CD4-positive, CD25-positive, alpha-beta regulatory T cell (primary cell): ENCODE measurements at regions not wholly inside any gene's neighbourhood (a gene's known extent, or its start where the extent isn't known, plus 50 kb on each side); places are given as distances from the start of the nearest gene placed in this dataset.

Experiments
- ATAC-seq, 2 donors: fragments of 150-1000 bp; cut with Tn5 transposase; one replicate each; pipeline ENCODE4 v1.10.0; 2021; ENCODE audit warnings: low read depth in 2 of 2, moderate number of reproducible peaks in 2 of 2, moderate library complexity in 1 of 2
- DNase-seq, 3 donors: peaks; one replicate each; pipeline versions ENCODE4 v3.0.0 to v3.0.0-alpha.2; 2012 to 2022; ENCODE audit warnings: mixed read lengths in 1 of 3
- H3K27ac ChIP-seq: one replicate; pipeline ENCODE4 v1.7.0; 2013; ENCODE audit warnings: mild to moderate bottlenecking, low read length; ENCODE audit not compliant: insufficient read depth, poor library complexity, severe bottlenecking
- H3K27me3 ChIP-seq: one replicate; pipeline ENCODE4 v1.7.0; 2013; ENCODE audit warnings: low read length; ENCODE audit not compliant: control insufficient read depth, insufficient read depth
- H3K36me3 ChIP-seq: one replicate; pipeline ENCODE4 v1.7.0; 2013; ENCODE audit warnings: mild to moderate bottlenecking, low read length, moderate library complexity; ENCODE audit not compliant: control insufficient read depth, insufficient read depth
- H3K4me1 ChIP-seq: 2 replicates; pipeline ENCODE4 v1.7.0; 2013; ENCODE audit warnings: mild to moderate bottlenecking, low read length; ENCODE audit not compliant: insufficient read depth, control insufficient read depth, poor library complexity, severe bottlenecking
- H3K4me3 ChIP-seq: one replicate; pipeline ENCODE4 v1.7.0; 2013; ENCODE audit warnings: low read depth, mild to moderate bottlenecking, low read length, moderate library complexity
- H3K9me3 ChIP-seq, 2 experiments: 1 replicate in 1 of 2; 2 replicates in 1 of 2; pipeline ENCODE4 v1.7.0; 2013; ENCODE audit warnings: low read length in 2 of 2, mild to moderate bottlenecking in 1 of 2, moderate library complexity in 1 of 2; ENCODE audit not compliant: control insufficient read depth in 2 of 2
- H3K27ac Mint-ChIP-seq, 3 donors: one replicate each; pipeline ENCODE4 v1.8.0; 2020 to 2022; ENCODE audit warnings: mild to moderate bottlenecking in 3 of 3, mixed read lengths in 3 of 3, moderate library complexity in 2 of 3
- H3K27me3 Mint-ChIP-seq: one replicate; pipeline ENCODE4 v1.8.0; 2022; ENCODE audit warnings: mild to moderate bottlenecking, mixed read lengths
- H3K36me3 Mint-ChIP-seq: one replicate; pipeline ENCODE4 v1.8.0; 2020; ENCODE audit warnings: mixed read lengths
- H3K4me1 Mint-ChIP-seq, 4 donors: one replicate each; pipeline ENCODE4 v1.8.0; 2020 to 2022; ENCODE audit warnings: mixed read lengths in 4 of 4, mild to moderate bottlenecking in 1 of 4
- H3K4me3 Mint-ChIP-seq, 4 donors: one replicate each; pipeline ENCODE4 v1.8.0; 2020 to 2022; ENCODE audit warnings: mild to moderate bottlenecking in 4 of 4, mixed read lengths in 4 of 4, moderate library complexity in 3 of 4
- H3K9me3 Mint-ChIP-seq, 7 donors: one replicate each; pipeline ENCODE4 v1.8.0; 2020 to 2022; ENCODE audit warnings: mixed read lengths in 7 of 7, mild to moderate bottlenecking in 3 of 7, moderate library complexity in 2 of 7

DNA sequence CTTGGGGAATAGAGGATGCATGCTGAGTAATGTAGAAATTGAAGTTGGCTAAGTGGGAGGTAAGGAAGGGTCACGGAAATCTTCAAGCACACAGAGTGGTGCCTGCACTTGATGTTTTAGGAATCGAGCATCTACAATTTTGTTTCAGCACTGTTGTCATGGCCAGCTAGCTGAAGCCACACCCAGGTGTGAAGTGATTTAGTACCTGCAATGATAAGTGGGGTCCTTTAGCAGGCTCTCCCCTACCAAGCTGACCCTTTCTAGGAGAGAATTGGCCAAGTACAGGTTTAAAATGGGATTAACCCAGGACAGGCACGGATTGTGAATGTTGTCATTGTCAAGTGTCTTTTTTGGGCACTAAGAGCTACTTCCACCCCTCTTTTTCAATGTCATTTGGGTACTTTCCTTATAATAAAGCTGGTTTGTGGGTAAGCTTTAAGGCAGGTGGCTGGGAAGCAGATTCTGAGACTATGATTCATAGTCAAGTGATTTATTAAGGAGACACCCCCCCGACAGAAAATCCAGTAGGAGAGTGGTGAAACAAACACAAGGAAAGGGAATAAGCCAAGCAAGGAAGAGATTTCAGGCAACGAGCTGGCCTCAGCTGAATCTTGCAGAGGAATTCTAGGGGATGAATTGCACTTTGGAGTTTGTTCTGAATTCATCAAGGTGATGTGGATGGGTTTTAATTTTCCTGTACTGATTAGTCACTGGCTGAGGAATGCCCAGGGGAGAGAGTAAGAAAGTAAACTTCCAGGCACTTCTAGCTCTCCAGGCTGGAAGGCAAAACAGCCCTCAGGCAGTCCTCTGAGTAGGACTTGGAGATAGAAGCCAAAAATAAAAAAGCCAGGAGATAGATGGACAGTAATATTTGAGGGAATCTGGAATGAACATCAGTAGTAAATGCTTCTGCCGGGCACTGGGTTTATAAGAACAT lies 1128.4 kb downstream of the SORCS3 start:
- ATAC-seq: no peak
- H3K27me3 Mint-ChIP-seq: no peaks in the 10 kb centered on the region

GRCh38 chr10:105763611-105764010 lies 1122.5 kb downstream of the SORCS3 start:
- H3K36me3 ChIP-seq: no peaks in the 10 kb centered on the region
- no peaks in the 10 kb centered on the region for H3K4me1 ChIP-seq
- ATAC-seq (no peak), DNase-seq (no peak)
- Mint-ChIP-seq H3K27me3 (no peaks in the 10 kb centered on the region), H3K9me3 (peaks cover 0 to 8% (median 2%) of the 10 kb centered on the region in 7 donors), H3K27ac (no peak overlapping the region), H3K36me3 (no peaks in the 10 kb centered on the region), H3K4me3 (no peak overlapping the region), H3K4me1 (no peaks in the 10 kb centered on the region)
- H3K9me3 ChIP-seq: no peaks in the 10 kb centered on the region
- H3K4me3 ChIP-seq: no peak overlapping the region
- no peak overlapping the region for H3K27ac ChIP-seq
- H3K27me3 ChIP-seq: no peaks in the 10 kb centered on the region

More for the DNA sequence above, 1128.4 kb downstream of the SORCS3 start:
- H3K4me3 ChIP-seq: no peak overlapping the region
- no peaks in the 10 kb centered on the region for H3K36me3 ChIP-seq
- no peaks in the 10 kb centered on the region for H3K36me3 Mint-ChIP-seq
- H3K9me3 ChIP-seq: no peaks in the 10 kb centered on the region
- H3K4me1 ChIP-seq: no peaks in the 10 kb centered on the region
- H3K27ac ChIP-seq: no peak overlapping the region
- peaks cover 0 to 9% (median 3%) of the 10 kb centered on the region in 7 donors for H3K9me3 Mint-ChIP-seq
- H3K27ac Mint-ChIP-seq: no peak overlapping the region
- no peak overlapping the region for H3K4me3 Mint-ChIP-seq
- no peaks in the 10 kb centered on the region for H3K27me3 ChIP-seq
- H3K4me1 Mint-ChIP-seq: no peaks in the 10 kb centered on the region
- DNase-seq: no peak

DNA sequence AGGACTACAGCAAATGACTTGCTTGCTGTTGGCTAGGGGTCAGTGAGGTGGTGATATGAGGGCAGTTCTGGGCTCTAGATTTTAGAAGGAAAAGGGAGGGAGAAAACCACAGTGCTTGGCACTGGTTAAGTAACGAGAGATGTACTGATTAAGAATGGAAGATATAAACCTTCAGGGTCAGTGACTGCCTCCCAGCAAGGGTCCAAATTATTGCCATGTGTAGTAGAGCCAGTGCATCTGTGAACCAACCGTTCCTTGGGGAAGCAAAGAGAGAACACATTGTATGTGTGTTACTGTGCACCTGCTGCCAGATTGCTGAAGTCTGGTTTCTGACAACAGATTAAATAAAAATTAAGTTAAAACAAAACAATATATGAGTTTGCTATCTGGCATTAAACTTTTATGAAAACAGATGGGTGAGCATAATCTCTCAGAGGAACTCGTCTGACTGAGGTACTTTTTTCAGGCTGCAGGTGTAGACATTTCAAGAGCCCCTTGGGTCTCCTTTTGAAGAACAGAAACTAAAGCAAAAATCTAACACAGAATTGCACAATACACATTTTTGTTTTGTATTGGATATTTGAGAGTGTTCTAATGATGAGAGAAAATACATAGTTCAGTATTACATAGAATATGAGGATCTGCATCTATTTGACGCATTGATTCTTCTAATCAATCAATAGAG lies 1120.6 kb downstream of the SORCS3 start:
- Mint-ChIP-seq H3K36me3 (no peaks in the 10 kb centered on the region), H3K4me3 (no peak overlapping the region), H3K27me3 (no peaks in the 10 kb centered on the region), H3K4me1 (no peaks in the 10 kb centered on the region), H3K27ac (no peak overlapping the region), H3K9me3 (peaks cover 0 to 8% (median 2%) of the 10 kb centered on the region in 7 donors)
- H3K9me3 ChIP-seq: no peaks in the 10 kb centered on the region
- H3K4me1 ChIP-seq: no peaks in the 10 kb centered on the region
- H3K27me3 ChIP-seq: no peaks in the 10 kb centered on the region
- no peak overlapping the region for H3K27ac ChIP-seq
- H3K36me3 ChIP-seq: no peaks in the 10 kb centered on the region
- ATAC-seq (no peak), DNase-seq (no peak)
- no peak overlapping the region for H3K4me3 ChIP-seq

DNA sequence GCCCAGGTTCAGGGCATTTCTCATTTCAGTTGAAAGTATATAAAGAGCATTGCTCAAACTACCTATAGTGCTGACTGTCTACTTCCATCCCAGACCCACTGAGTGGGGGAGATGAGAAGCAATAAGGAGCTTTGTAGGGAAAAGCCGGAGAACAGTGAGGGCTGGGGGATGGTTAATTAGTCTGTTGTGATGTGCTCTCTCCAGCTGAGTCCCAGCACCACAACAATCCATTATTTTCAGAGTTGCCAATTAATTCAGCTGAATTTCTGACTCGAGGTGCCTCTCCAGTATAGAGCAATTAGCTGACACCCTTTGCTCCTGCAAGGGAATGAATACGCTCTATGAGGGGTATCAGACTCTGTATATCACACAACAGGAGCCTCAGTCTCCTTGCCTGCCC lies 1118.6 kb downstream of the SORCS3 start:
- Histone ChIP-seq H3K9me3 (no peaks in the 10 kb centered on the region), H3K36me3 (no peaks in the 10 kb centered on the region), H3K4me1 (no peaks in the 10 kb centered on the region), H3K27ac (no peak overlapping the region), H3K4me3 (no peak overlapping the region), H3K27me3 (no peaks in the 10 kb centered on the region)
- H3K4me1 Mint-ChIP-seq: no peaks in the 10 kb centered on the region
- DNase-seq (no peak), ATAC-seq (no peak)
- H3K9me3 Mint-ChIP-seq: peaks cover 0 to 11% (median 2%) of the 10 kb centered on the region in 7 donors
- no peaks in the 10 kb centered on the region for H3K36me3 Mint-ChIP-seq
- H3K4me3 Mint-ChIP-seq: no peak overlapping the region
- H3K27me3 Mint-ChIP-seq: no peaks in the 10 kb centered on the region
- H3K27ac Mint-ChIP-seq: no peak overlapping the region

- no peaks in the 10 kb centered on the region for H3K27me3 ChIP-seq
- H3K4me3 ChIP-seq: no peak overlapping the region
- Mint-ChIP-seq H3K9me3 (peaks cover 0 to 9% (median 1%) of the 10 kb centered on the region in 7 donors), H3K4me1 (no peaks in the 10 kb centered on the region), H3K4me3 (no peak overlapping the region), H3K27me3 (no peaks in the 10 kb centered on the region), H3K27ac (no peak overlapping the region), H3K36me3 (no peaks in the 10 kb centered on the region)
- no peak for DNase-seq
- H3K27ac ChIP-seq: no peak overlapping the region
- H3K4me1 ChIP-seq: no peaks in the 10 kb centered on the region
- no peak for ATAC-seq
- H3K9me3 ChIP-seq: no peaks in the 10 kb centered on the region
- H3K36me3 ChIP-seq: no peaks in the 10 kb centered on the region
Measured at GRCh38 chr10:105758209-105758998, 1117.3 kb downstream of the SORCS3 start.

GRCh38 chr10:105757302-105757701 lies 1116.2 kb downstream of the SORCS3 start:
- no peaks in the 10 kb centered on the region for H3K36me3 Mint-ChIP-seq
- Histone ChIP-seq H3K4me1 (no peaks in the 10 kb centered on the region), H3K27me3 (no peaks in the 10 kb centered on the region), H3K9me3 (no peaks in the 10 kb centered on the region), H3K36me3 (no peaks in the 10 kb centered on the region), H3K27ac (no peak overlapping the region), H3K4me3 (no peak overlapping the region)
- H3K9me3 Mint-ChIP-seq: peaks cover 0 to 9% (median 1%) of the 10 kb centered on the region in 7 donors
- no peak overlapping the region for H3K27ac Mint-ChIP-seq
- H3K4me3 Mint-ChIP-seq: no peak overlapping the region
- H3K4me1 Mint-ChIP-seq: no peaks in the 10 kb centered on the region
- no peak for DNase-seq
- H3K27me3 Mint-ChIP-seq: no peaks in the 10 kb centered on the region
- ATAC-seq: no peak

DNA sequence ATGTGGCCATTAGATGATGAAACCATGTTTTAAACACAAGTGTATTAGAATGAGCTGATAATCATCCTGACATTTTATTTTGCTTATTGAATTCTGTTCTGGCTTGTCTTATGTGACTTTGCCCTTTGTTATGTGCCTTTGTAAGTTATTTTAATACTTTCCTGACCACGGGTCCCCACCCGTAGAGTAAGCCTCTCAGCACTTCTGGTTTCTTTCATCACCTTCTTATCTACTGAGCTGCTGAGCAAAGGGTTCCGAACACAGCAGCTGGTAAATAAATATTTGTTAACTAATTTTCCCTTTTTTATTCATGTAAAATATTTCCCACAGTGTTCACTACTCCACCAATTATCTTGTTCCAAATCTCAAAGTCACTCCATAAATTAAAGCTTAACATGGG lies 1115.3 kb downstream of the SORCS3 start:
- Mint-ChIP-seq H3K9me3 (peaks cover 0 to 8% (median 1%) of the 10 kb centered on the region in 7 donors), H3K4me1 (no peaks in the 10 kb centered on the region), H3K27ac (no peak overlapping the region), H3K36me3 (no peaks in the 10 kb centered on the region), H3K27me3 (no peaks in the 10 kb centered on the region), H3K4me3 (no peak overlapping the region)
- Histone ChIP-seq H3K4me3 (no peak overlapping the region), H3K4me1 (no peaks in the 10 kb centered on the region), H3K9me3 (no peaks in the 10 kb centered on the region), H3K27me3 (no peaks in the 10 kb centered on the region), H3K36me3 (no peaks in the 10 kb centered on the region), H3K27ac (no peak overlapping the region)
- ATAC-seq (no peak), DNase-seq (no peak)
